ENCODE measurements at regions not wholly inside any gene's neighbourhood (a gene's known extent, or its start where the extent isn't known, plus 50 kb on each side); places are given as distances from the start of the nearest gene placed in this dataset.

GRCh38 chr6:25186919-25187318 lies 92.3 kb upstream of the CARMIL1 start:
- TF ChIP-seq CTCF (conservative IDR thresholded peaks at IDR 0.05) = no peak
- Mint-ChIP-seq H3K4me3 (no peak overlapping the region), H3K27me3 (ENCODE audit: insufficient read depth) (peaks cover 6% of the 10 kb centered on the region), H3K36me3 (ENCODE audit: low read depth) (no peaks in the 10 kb centered on the region), H3K4me1 (no peaks in the 10 kb centered on the region), H3K27ac (no peak overlapping the region), H3K9me3 (no peaks in the 10 kb centered on the region)
- no peaks in the 10 kb centered on the region for H3K4me1 ChIP-seq (ENCODE audit: control insufficient read depth, insufficient read depth, low read length)
- no peak overlapping the region for H3K4me3 ChIP-seq (ENCODE audit: low read length)
- no peaks in the 10 kb centered on the region for H3K27me3 ChIP-seq (ENCODE audit: control insufficient read depth, insufficient read depth, low read length, poor library complexity, severe bottlenecking)
- no peak for DNase-seq
- WGBS, 2 experiments (ENCODE audit: insufficient coverage in 1 of 2, insufficient read length in 1 of 2) = 96 to 100% methylated on average over 1 to 2 of the region's 2 CpGs
- H3K9ac ChIP-seq (ENCODE audit: extremely low read depth, low read length, poor library complexity, severe bottlenecking) = no peak overlapping the region
- no peaks in the 10 kb centered on the region for H3K9me3 ChIP-seq (ENCODE audit: control insufficient read depth, low read length)
- H3K27ac ChIP-seq (ENCODE audit: low read depth, low read length) = no peak overlapping the region
- H3K36me3 ChIP-seq (ENCODE audit: control insufficient read depth, insufficient read depth, low read length) = no peaks in the 10 kb centered on the region

- no CpG with 5 or more reads among the region's 1 CpG for WGBS, 2 experiments (ENCODE audit: insufficient coverage in 1 of 2, insufficient read length in 1 of 2)
- no peak overlapping the region for H3K4me3 Mint-ChIP-seq
- H3K36me3 ChIP-seq (ENCODE audit: control insufficient read depth, insufficient read depth, low read length) = no peaks in the 10 kb centered on the region
- TF ChIP-seq CTCF (conservative IDR thresholded peaks at IDR 0.05) = no peak
- no peak overlapping the region for H3K9ac ChIP-seq (ENCODE audit: extremely low read depth, low read length, poor library complexity, severe bottlenecking)
- no peak for DNase-seq
- H3K27me3 Mint-ChIP-seq (ENCODE audit: insufficient read depth) = peaks cover 9% of the 10 kb centered on the region
- H3K9me3 Mint-ChIP-seq = no peaks in the 10 kb centered on the region
- no peaks in the 10 kb centered on the region for H3K4me1 ChIP-seq (ENCODE audit: control insufficient read depth, insufficient read depth, low read length)
- no peaks in the 10 kb centered on the region for H3K4me1 Mint-ChIP-seq
- no peak overlapping the region for H3K4me3 ChIP-seq (ENCODE audit: low read length)
- H3K9me3 ChIP-seq (ENCODE audit: control insufficient read depth, low read length) = no peaks in the 10 kb centered on the region
- H3K36me3 Mint-ChIP-seq (ENCODE audit: low read depth) = no peaks in the 10 kb centered on the region
- no peak overlapping the region for H3K27ac Mint-ChIP-seq
- H3K27me3 ChIP-seq (ENCODE audit: control insufficient read depth, insufficient read depth, low read length, poor library complexity, severe bottlenecking) = no peaks in the 10 kb centered on the region
- H3K27ac ChIP-seq (ENCODE audit: low read depth, low read length) = no peak overlapping the region
Observed at GRCh38 chr6:25188232-25188631, 90.9 kb upstream of the CARMIL1 start.

GRCh38 chr6:25192590-25193459 lies 86.3 kb upstream of the CARMIL1 start:
- Mint-ChIP-seq H3K36me3 (ENCODE audit: low read depth) (no peaks in the 10 kb centered on the region), H3K4me3 (no peak overlapping the region), H3K4me1 (no peaks in the 10 kb centered on the region), H3K27ac (no peak overlapping the region), H3K9me3 (no peaks in the 10 kb centered on the region), H3K27me3 (ENCODE audit: insufficient read depth) (peaks cover 9% of the 10 kb centered on the region)
- Histone ChIP-seq H3K9ac (ENCODE audit: extremely low read depth, low read length, poor library complexity, severe bottlenecking) (no peak overlapping the region), H3K4me3 (ENCODE audit: low read length) (no peak overlapping the region), H3K27ac (ENCODE audit: low read depth, low read length) (no peak overlapping the region), H3K4me1 (ENCODE audit: control insufficient read depth, insufficient read depth, low read length) (no peaks in the 10 kb centered on the region), H3K36me3 (ENCODE audit: control insufficient read depth, insufficient read depth, low read length) (no peaks in the 10 kb centered on the region), H3K9me3 (ENCODE audit: control insufficient read depth, low read length) (no peaks in the 10 kb centered on the region), H3K27me3 (ENCODE audit: control insufficient read depth, insufficient read depth, low read length, poor library complexity, severe bottlenecking) (no peaks in the 10 kb centered on the region)
- TF ChIP-seq CTCF (conservative IDR thresholded peaks at IDR 0.05) = no peak
- no peak for DNase-seq
- 91 to 100% methylated on average over 4 to 6 of the region's 6 CpGs for WGBS, 2 experiments (ENCODE audit: insufficient coverage in 1 of 2, insufficient read length in 1 of 2)
